Mesenchymal stem cell (in vitro differentiated cells and primary cell): ENCODE measurements at regions not wholly inside any gene's neighbourhood (a gene's known extent, or its start where the extent isn't known, plus 50 kb on each side); places are given as distances from the start of the nearest gene placed in this dataset.

ENCODE experiments used
- DNase-seq: peaks from one replicate; pipeline ENCODE4 v3.0.0-alpha.2; 2013
- H2AFZ ChIP-seq: one replicate; pipeline ENCODE4 v1.6.1; 2013; ENCODE audit warnings: low read depth, mild to moderate bottlenecking, control low read depth, inconsistent platforms, low read length, moderate library complexity
- H2AK5ac ChIP-seq: 2 replicates; pipeline ENCODE4 v1.6.1; 2013; ENCODE audit warnings: low read length, moderate library complexity, mild to moderate bottlenecking, inconsistent platforms; ENCODE audit not compliant: severe bottlenecking
- H2BK120ac ChIP-seq: one replicate; pipeline ENCODE4 v1.6.1; 2013; ENCODE audit warnings: low read depth, mild to moderate bottlenecking, inconsistent platforms, low read length, moderate library complexity
- H2BK12ac ChIP-seq, 2 experiments: one replicate each; pipeline ENCODE4 v1.6.1; 2013; ENCODE audit warnings: inconsistent platforms in 2 of 2, low read length in 2 of 2, mild to moderate bottlenecking in 2 of 2, moderate library complexity in 2 of 2, control low read depth in 1 of 2
- H2BK15ac ChIP-seq: one replicate; pipeline ENCODE4 v1.6.1; 2013; ENCODE audit warnings: mild to moderate bottlenecking, low read depth, inconsistent platforms; ENCODE audit not compliant: poor library complexity, severe bottlenecking
- H2BK5ac ChIP-seq: 2 replicates; pipeline ENCODE4 v1.6.1; 2013; ENCODE audit warnings: low read depth, mild to moderate bottlenecking, low read length, control low read depth, inconsistent platforms; ENCODE audit not compliant: poor library complexity, severe bottlenecking
- H3K14ac ChIP-seq, 2 experiments: one replicate each; pipeline ENCODE4 v1.6.1; 2013; ENCODE audit warnings: inconsistent platforms in 2 of 2, low read length in 2 of 2, control low read depth in 1 of 2, mild to moderate bottlenecking in 1 of 2, moderate library complexity in 1 of 2
- H3K18ac ChIP-seq, 2 experiments: one replicate each; pipeline ENCODE4 v1.6.1; 2013; ENCODE audit warnings: inconsistent platforms in 2 of 2, low read length in 2 of 2, control low read depth in 1 of 2, low read depth in 1 of 2, mild to moderate bottlenecking in 1 of 2
- H3K23ac ChIP-seq, 2 experiments: one replicate each; pipeline ENCODE4 v1.6.1; 2013; ENCODE audit warnings: inconsistent platforms in 2 of 2, low read length in 2 of 2, mild to moderate bottlenecking in 2 of 2, moderate library complexity in 2 of 2, control low read depth in 1 of 2
- H3K27ac ChIP-seq: 2 replicates; pipeline ENCODE4 v1.5.1; 2013; ENCODE audit warnings: mild to moderate bottlenecking, moderate library complexity, low read length, control low read depth, inconsistent platforms; ENCODE audit not compliant: poor library complexity, severe bottlenecking
- H3K27me3 ChIP-seq, 2 experiments: 2 replicates each; pipeline versions ENCODE4 v1.6.1 to v1.7.0; 2013; ENCODE audit warnings: low read length in 2 of 2, mild to moderate bottlenecking in 2 of 2, moderate library complexity in 2 of 2, control low read depth in 1 of 2, inconsistent platforms in 1 of 2; ENCODE audit not compliant: control insufficient read depth in 1 of 2, insufficient read depth in 1 of 2
- H3K36me3 ChIP-seq, 2 experiments: 2 replicates each; pipeline versions ENCODE4 v1.6.1 to v1.7.0; 2013; ENCODE audit warnings: low read length in 2 of 2, control low read depth in 1 of 2, inconsistent platforms in 1 of 2, low read depth in 1 of 2, mild to moderate bottlenecking in 1 of 2; ENCODE audit not compliant: insufficient read depth in 2 of 2, control insufficient read depth in 1 of 2
- H3K4ac ChIP-seq, 2 experiments: one replicate each; pipeline ENCODE4 v1.6.1; 2013; ENCODE audit warnings: inconsistent platforms in 2 of 2, low read length in 2 of 2, mild to moderate bottlenecking in 2 of 2, moderate library complexity in 2 of 2, control low read depth in 1 of 2, low read depth in 1 of 2
- H3K4me1 ChIP-seq: 2 replicates; pipeline ENCODE4 v1.6.1; 2013; ENCODE audit warnings: low read depth, low read length, control low read depth; ENCODE audit not compliant: control insufficient read depth, insufficient read depth
- H3K4me2 ChIP-seq: 2 replicates; pipeline ENCODE4 v1.6.1; 2013; ENCODE audit warnings: low read length, mild to moderate bottlenecking, inconsistent platforms; ENCODE audit not compliant: poor library complexity, severe bottlenecking
- H3K4me3 ChIP-seq, 2 experiments: 2 replicates each; pipeline versions ENCODE4 v1.5.1 to v1.7.0; 2013; ENCODE audit warnings: low read length in 2 of 2, mild to moderate bottlenecking in 2 of 2, control low read depth in 1 of 2, low read depth in 1 of 2; ENCODE audit not compliant: insufficient read depth in 1 of 2
- H3K79me1 ChIP-seq: replicated peaks from 2 replicates; pipeline ENCODE4 v1.6.1; 2013; ENCODE audit warnings: mild to moderate bottlenecking, control low read depth, low read length, inconsistent platforms; ENCODE audit not compliant: poor library complexity, severe bottlenecking
- H3K9ac ChIP-seq: 2 replicates; pipeline ENCODE4 v1.7.0; 2013; ENCODE audit warnings: mild to moderate bottlenecking, low read length, moderate library complexity
- H3K9me3 ChIP-seq: 2 replicates; pipeline ENCODE4 v1.7.0; 2013; ENCODE audit warnings: mild to moderate bottlenecking, low read length; ENCODE audit not compliant: control insufficient read depth
- H4K8ac ChIP-seq: one replicate; pipeline ENCODE4 v1.6.1; 2013; ENCODE audit warnings: inconsistent platforms, mild to moderate bottlenecking, low read length, moderate library complexity
- H4K91ac ChIP-seq: one replicate; pipeline ENCODE4 v1.6.1; 2013; ENCODE audit warnings: mild to moderate bottlenecking, low read length, inconsistent platforms
- WGBS: methylation state at CpG from one replicate; pipeline ENCODE4 v1.1.7; 2013; ENCODE audit warnings: mixed read lengths; 5-methylcytosine and 5-hydroxymethylcytosine counted together

DNA sequence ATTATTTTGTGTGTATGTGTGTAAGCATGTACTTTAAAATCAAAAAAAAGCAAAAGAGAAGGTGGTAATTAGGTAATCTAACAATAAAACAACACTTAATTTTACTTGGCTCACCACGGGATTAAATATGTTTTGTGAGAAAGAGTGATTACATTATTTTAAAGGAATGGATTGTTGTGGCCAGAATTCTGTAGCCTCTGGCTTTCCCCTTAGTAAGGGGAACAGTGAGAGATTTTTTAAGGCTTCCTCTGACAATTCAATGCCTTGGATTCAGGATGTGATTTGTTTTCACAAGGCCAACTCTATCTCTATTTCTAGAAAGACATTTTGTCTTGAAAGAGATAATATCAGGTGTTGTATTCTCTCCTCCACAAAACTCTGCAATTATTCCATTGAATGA lies 560.3 kb upstream of the CDH8 start:
- Histone ChIP-seq H3K4ac (no peak overlapping the region), H2AFZ (no peak overlapping the region), H4K8ac (no peak overlapping the region), H2BK15ac (no peak overlapping the region), H3K9me3 (no peaks in the 10 kb centered on the region), H2BK5ac (no peak overlapping the region), H2BK120ac (no peak overlapping the region), H3K4me3 (no peak overlapping the region), H2BK12ac (no peak overlapping the region), H3K9ac (no peak overlapping the region), H3K27ac (no peak overlapping the region), H3K36me3 (no peaks in the 10 kb centered on the region), H3K4me2 (no peak overlapping the region), H4K91ac (no peak overlapping the region), H3K27me3 (no peaks in the 10 kb centered on the region), H3K23ac (no peak overlapping the region), H3K18ac (no peak overlapping the region), H3K14ac (no peak overlapping the region), H3K79me1 (no peaks in the 10 kb centered on the region), H3K4me1 (no peaks in the 10 kb centered on the region), H2AK5ac (no peak overlapping the region)
- 86% methylated on average over 1 of the region's 1 CpG for WGBS
- no peak for DNase-seq

DNA sequence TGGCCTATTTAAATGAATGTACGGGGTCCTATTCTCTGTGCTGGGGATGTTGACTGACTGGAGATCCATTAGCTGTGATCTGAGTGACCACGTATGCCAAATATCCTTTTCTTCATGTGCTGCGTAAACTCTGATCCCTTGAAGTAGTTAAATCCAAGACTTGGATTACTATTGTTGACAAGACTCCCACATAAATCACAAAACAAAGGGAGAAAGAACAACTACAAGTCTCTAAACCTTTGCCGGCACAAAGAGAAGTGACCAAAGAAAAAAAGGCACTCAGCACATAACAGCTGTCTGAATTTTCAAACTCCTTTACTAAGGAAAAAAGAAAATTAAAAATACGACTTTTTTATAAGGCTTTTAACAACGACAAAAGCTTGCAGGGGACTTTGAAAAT lies 559.9 kb upstream of the CDH8 start:
- no peak overlapping the region for H3K4me2 ChIP-seq
- no peak overlapping the region for H4K8ac ChIP-seq
- no peak overlapping the region for H2BK5ac ChIP-seq
- no peaks in the 10 kb centered on the region for H3K36me3 ChIP-seq
- no peak overlapping the region for H2AFZ ChIP-seq
- no peaks in the 10 kb centered on the region for H3K4me1 ChIP-seq
- no peak overlapping the region for H2BK12ac ChIP-seq
- no peak overlapping the region for H3K9ac ChIP-seq
- no peak overlapping the region for H4K91ac ChIP-seq
- H3K27ac ChIP-seq: no peak overlapping the region
- no peaks in the 10 kb centered on the region for H3K9me3 ChIP-seq
- no peak overlapping the region for H3K18ac ChIP-seq
- H2AK5ac ChIP-seq: no peak overlapping the region
- H3K4me3 ChIP-seq: no peak overlapping the region
- no peak overlapping the region for H2BK120ac ChIP-seq
- H3K4ac ChIP-seq: no peak overlapping the region
- H3K27me3 ChIP-seq: no peaks in the 10 kb centered on the region
- no peaks in the 10 kb centered on the region for H3K79me1 ChIP-seq
- no peak overlapping the region for H2BK15ac ChIP-seq
- H3K23ac ChIP-seq: no peak overlapping the region
- H3K14ac ChIP-seq: no peak overlapping the region
- 55% methylated on average over 6 of the region's 6 CpGs for WGBS
- no peak for DNase-seq

DNA sequence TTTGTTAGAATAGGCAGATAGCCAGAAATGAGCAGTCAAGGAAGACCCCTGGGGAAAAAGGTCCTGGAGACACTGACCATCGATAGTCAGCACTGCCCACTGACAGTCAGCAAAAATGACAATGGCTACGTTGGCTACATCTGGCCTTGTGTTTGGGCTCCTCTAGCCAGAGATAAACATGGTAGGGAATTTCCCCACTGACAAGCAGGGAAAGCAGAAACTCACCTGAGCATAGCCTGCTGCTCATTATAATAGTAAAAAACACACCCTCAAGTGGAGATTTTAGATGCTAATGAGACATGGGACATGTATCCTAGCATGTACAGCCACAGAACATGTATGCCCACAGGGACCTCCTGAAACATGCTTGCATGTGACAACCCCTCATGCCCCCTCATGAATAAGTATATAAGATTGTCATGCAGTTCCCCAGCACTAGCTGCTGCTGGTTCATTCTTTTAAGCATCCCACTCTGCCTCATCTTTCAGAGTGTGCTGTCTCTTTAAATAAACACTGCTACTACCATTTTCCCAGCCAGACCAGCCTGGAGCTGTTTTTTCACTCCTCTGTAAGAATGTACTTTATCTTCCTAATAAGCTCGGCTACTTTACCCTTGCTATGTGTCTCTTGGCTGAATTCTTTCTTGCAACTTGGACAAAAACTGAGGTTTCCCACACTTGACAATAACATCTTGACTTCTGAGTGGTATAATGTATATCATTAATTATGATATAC lies 550.1 kb upstream of the CDH8 start:
- Histone ChIP-seq H3K27me3 (no peaks in the 10 kb centered on the region), H3K79me1 (no peaks in the 10 kb centered on the region), H4K91ac (no peak overlapping the region), H2BK12ac (no peak overlapping the region), H3K4me1 (no peaks in the 10 kb centered on the region), H2AFZ (no peak overlapping the region), H3K27ac (no peak overlapping the region), H3K9ac (no peak overlapping the region), H4K8ac (no peak overlapping the region), H3K18ac (no peak overlapping the region), H3K36me3 (no peaks in the 10 kb centered on the region), H2BK120ac (no peak overlapping the region), H3K23ac (no peak overlapping the region), H3K14ac (no peak overlapping the region), H3K9me3 (peaks cover 4% of the 10 kb centered on the region), H2BK15ac (no peak overlapping the region), H2BK5ac (no peak overlapping the region), H3K4ac (no peak overlapping the region), H3K4me3 (no peak overlapping the region), H2AK5ac (no peak overlapping the region), H3K4me2 (no peak overlapping the region)
- no peak for DNase-seq
- WGBS: 76% methylated on average over 3 of the region's 3 CpGs

DNA sequence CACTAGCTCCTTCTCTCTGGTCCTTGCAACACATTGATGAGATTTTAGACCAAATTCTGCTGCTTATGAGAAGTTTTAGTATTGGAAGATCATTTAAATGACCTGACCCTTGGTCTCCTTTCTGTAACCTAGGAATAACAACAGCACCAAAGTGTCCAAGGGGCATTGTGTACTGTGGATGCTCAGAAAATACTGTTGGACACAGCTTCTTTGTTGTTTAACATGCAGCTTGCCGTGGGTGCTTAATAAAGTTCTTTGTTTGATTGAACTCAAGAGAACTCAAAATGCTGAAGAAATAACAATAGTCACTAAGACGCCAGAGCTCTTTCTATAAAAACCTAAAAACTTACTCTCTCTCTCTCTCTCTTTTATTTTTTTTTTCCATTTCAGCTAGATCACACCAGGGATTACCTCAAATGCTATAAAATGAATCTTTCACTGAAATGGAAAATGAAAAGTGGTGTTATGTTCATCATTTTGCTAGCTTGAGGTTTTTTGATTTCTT lies 548.9 kb upstream of the CDH8 start:
- no peak overlapping the region for H4K91ac ChIP-seq
- H3K9me3 ChIP-seq: peaks cover 4% of the 10 kb centered on the region
- no peak overlapping the region for H2BK120ac ChIP-seq
- H4K8ac ChIP-seq: no peak overlapping the region
- no peaks in the 10 kb centered on the region for H3K36me3 ChIP-seq
- no peak overlapping the region for H2BK12ac ChIP-seq
- H3K4ac ChIP-seq: no peak overlapping the region
- 85% methylated on average over 2 of the region's 2 CpGs for WGBS
- H2BK15ac ChIP-seq: no peak overlapping the region
- no peak overlapping the region for H3K4me3 ChIP-seq
- no peak for DNase-seq
- H2BK5ac ChIP-seq: no peak overlapping the region
- H2AFZ ChIP-seq: no peak overlapping the region
- no peak overlapping the region for H3K18ac ChIP-seq
- no peak overlapping the region for H3K23ac ChIP-seq
- no peaks in the 10 kb centered on the region for H3K79me1 ChIP-seq
- H3K27ac ChIP-seq: no peak overlapping the region
- H3K4me1 ChIP-seq: no peaks in the 10 kb centered on the region
- H3K27me3 ChIP-seq: no peaks in the 10 kb centered on the region
- H3K14ac ChIP-seq: no peak overlapping the region
- no peak overlapping the region for H2AK5ac ChIP-seq
- H3K4me2 ChIP-seq: no peak overlapping the region
- no peak overlapping the region for H3K9ac ChIP-seq
